Cardiac muscle cell (in vitro differentiated cells and primary cell): ENCODE measurements at regions not wholly inside any gene's neighbourhood (a gene's known extent, or its start where the extent isn't known, plus 50 kb on each side); places are given as distances from the start of the nearest gene placed in this dataset.

Experiments
- DNase-seq, 2 donors: peaks; one replicate each; pipeline versions ENCODE4 v3.0.0 to v3.0.0-alpha.2; 2010 to 2017; ENCODE audit warnings: low read depth in 1 of 2, low spot score in 1 of 2
- H3K27ac ChIP-seq: fragments of 200-600 bp; sonication (generic); 2 replicates; pipeline ENCODE4 v1.5.1; 2016
- H3K27me3 ChIP-seq: fragments of 200-600 bp; sonication (generic); 2 replicates; pipeline ENCODE4 v1.6.0; 2016; ENCODE audit warnings: control low read depth
- H3K36me3 ChIP-seq: fragments of 200-600 bp; sonication (generic); 2 replicates; pipeline ENCODE4 v1.5.1; 2016; ENCODE audit warnings: control low read depth
- H3K4me1 ChIP-seq: fragments of 200-600 bp; sonication (generic); 2 replicates; pipeline ENCODE4 v1.8.1; 2017; ENCODE audit warnings: low read depth, mild to moderate bottlenecking, mixed run types
- H3K4me3 ChIP-seq: fragments of 200-600 bp; sonication (generic); 2 replicates; pipeline ENCODE4 v1.5.1; 2016; ENCODE audit warnings: mild to moderate bottlenecking
- H3K9me3 ChIP-seq: fragments of 200-600 bp; sonication (generic); 2 replicates; pipeline ENCODE4 v1.5.1; 2017; ENCODE audit warnings: low read depth, mild to moderate bottlenecking, control low read depth
- TF ChIP-seq, protein P1 (sequence below): IDR thresholded peaks from 2 replicates; pipeline ENCODE4 v1.5.1; 2012; ENCODE audit warnings: low read depth, mild to moderate bottlenecking, low read length

DNA sequence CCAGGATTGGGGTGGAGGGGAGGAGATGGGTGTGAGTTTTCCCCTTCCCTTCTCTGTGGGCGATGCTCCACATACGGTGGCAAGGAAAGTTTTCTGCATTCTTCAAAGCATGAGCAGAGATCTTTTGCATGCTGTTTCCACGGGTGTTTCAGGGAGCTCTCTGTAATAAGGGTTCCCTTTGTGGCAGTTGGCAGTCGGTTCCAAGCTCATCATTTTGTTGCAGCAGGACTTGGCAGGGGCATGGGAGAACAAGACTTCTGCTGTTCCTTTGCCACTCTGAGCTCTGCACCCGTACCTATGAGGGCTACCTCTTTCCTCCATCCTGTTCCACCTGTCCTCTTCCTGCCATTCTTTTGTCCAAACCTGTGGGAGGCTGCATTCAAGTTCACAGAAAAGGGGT lies 71.3 kb upstream of the SPRED2 start:
- Histone ChIP-seq H3K9me3 (no peaks in the 10 kb centered on the region), H3K27me3 (no peaks in the 10 kb centered on the region), H3K27ac (no peak overlapping the region), H3K36me3 (no peaks in the 10 kb centered on the region), H3K4me1 (no peaks in the 10 kb centered on the region), H3K4me3 (no peak overlapping the region)
- TF ChIP-seq, protein P1, sequence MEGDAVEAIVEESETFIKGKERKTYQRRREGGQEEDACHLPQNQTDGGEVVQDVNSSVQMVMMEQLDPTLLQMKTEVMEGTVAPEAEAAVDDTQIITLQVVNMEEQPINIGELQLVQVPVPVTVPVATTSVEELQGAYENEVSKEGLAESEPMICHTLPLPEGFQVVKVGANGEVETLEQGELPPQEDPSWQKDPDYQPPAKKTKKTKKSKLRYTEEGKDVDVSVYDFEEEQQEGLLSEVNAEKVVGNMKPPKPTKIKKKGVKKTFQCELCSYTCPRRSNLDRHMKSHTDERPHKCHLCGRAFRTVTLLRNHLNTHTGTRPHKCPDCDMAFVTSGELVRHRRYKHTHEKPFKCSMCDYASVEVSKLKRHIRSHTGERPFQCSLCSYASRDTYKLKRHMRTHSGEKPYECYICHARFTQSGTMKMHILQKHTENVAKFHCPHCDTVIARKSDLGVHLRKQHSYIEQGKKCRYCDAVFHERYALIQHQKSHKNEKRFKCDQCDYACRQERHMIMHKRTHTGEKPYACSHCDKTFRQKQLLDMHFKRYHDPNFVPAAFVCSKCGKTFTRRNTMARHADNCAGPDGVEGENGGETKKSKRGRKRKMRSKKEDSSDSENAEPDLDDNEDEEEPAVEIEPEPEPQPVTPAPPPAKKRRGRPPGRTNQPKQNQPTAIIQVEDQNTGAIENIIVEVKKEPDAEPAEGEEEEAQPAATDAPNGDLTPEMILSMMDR = no peak
- no peak for DNase-seq

- no peaks in the 10 kb centered on the region for H3K36me3 ChIP-seq
- DNase-seq = no peak
- no peaks in the 10 kb centered on the region for H3K27me3 ChIP-seq
- no peak overlapping the region for H3K4me3 ChIP-seq
- H3K27ac ChIP-seq = no peak overlapping the region
- no peaks in the 10 kb centered on the region for H3K9me3 ChIP-seq
- H3K4me1 ChIP-seq = no peaks in the 10 kb centered on the region
- TF ChIP-seq, protein P1 = no peak
Measured at GRCh38 chr2:65501836-65502235, 69.4 kb upstream of the SPRED2 start.

DNA sequence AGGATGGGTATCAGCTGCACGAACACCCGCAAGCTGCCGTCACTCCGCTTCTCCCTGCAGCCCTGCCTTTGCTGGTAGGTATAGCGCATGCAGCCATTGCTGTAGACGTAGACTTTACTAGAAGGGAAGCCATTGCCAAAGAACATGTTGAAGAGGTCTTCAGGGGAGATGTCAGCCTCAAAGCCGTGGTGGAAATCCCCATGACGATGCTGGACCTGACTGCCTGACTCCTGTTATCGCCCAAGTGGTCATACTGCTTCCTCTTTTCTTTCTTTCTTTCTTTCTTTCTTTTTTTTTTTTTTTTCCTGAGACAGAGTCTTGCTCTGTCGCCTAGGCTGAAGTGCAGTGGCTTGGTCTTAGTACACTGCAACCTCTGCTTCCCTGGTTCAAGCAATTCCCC lies 68.7 kb upstream of the SPRED2 start:
- TF ChIP-seq, protein P1 = no peak
- DNase-seq = no peak
- Histone ChIP-seq H3K4me1 (no peaks in the 10 kb centered on the region), H3K4me3 (no peak overlapping the region), H3K9me3 (no peaks in the 10 kb centered on the region), H3K27me3 (no peaks in the 10 kb centered on the region), H3K27ac (no peak overlapping the region), H3K36me3 (no peaks in the 10 kb centered on the region)

DNA sequence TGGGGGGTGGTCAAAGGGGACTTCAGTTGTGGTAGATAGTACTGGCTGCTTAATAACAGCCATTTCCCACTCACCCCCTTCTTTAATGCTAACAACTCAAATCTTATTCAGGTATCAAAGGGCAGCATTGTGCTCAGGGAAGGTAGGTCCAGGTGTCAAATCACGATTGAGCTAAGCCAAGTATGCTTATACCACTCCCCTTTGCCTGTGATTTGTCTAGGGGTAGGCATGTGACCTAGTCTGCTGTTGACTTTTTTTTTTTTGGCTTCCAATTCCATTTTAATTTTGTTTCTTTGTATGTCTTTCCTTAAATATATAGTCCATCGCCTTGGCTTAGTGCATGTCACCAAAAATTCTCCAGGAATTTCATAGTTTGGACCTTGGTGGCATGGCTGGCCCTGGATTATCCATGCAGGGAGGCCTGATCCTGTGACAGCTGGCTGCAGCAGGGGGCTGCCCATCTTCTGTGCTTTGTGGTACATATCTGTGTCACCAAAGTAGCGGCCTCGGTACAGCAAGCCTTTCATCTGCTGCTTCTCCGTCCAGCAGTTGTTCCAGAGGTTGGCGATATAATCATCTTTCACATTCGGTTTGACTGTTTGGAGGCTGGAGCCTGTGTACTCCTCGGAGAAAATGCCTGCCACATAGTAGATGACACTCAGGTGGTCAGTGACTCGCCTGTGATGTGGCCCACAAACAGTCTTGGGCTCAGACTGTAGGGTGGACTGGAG lies 68.1 kb upstream of the SPRED2 start:
- TF ChIP-seq, protein P1 = no peak
- DNase-seq = no peak

DNA sequence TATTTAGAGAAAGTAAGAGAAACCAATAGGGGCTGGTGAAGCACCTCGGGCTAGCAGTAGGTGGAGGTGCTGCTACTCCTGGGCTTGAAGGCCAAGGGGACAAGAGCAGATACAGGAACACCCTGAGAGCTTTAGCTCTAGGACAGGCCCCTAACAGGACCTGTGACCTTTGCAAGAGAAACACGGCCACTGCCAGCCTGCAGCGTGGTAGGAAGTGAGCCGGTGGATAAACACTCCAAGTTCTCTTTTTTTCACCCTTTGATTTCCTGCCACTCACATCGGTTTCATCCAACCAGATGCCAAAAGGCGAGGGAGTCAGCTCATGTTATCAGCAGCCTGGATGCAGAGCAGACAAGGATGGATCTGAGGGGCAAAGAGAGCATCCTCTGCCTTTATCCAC lies 66.8 kb upstream of the SPRED2 start:
- no peaks in the 10 kb centered on the region for H3K36me3 ChIP-seq
- H3K9me3 ChIP-seq = no peaks in the 10 kb centered on the region
- TF ChIP-seq, protein P1 = no peak
- H3K4me1 ChIP-seq = no peaks in the 10 kb centered on the region
- DNase-seq = no peak
- no peak overlapping the region for H3K27ac ChIP-seq
- peaks cover 15% of the 10 kb centered on the region for H3K27me3 ChIP-seq
- no peak overlapping the region for H3K4me3 ChIP-seq

More for the DNA sequence above, 68.1 kb upstream of the SPRED2 start:
- Histone ChIP-seq H3K36me3 (no peaks in the 10 kb centered on the region), H3K27ac (no peak overlapping the region), H3K4me1 (no peaks in the 10 kb centered on the region), H3K4me3 (no peak overlapping the region), H3K9me3 (no peaks in the 10 kb centered on the region), H3K27me3 (peaks cover 2% of the 10 kb centered on the region)
